HEK293 (cell line): ENCODE measurements at regions not wholly inside any gene's neighbourhood (a gene's known extent, or its start where the extent isn't known, plus 50 kb on each side); places are given as distances from the start of the nearest gene placed in this dataset.

Source experiments
- CTCF ChIA-PET: fragments of 350-600 bp; formaldehyde crosslinking; extraction: SDS; loops from one replicate; lab custom pipeline; 2021; ENCODE audit warnings: antibody characterized with exemption; lab: Yijun Ruan, JAX
- POLR2A ChIA-PET: fragments of 300-600 bp; formaldehyde crosslinking; extraction: SDS; loops from one replicate; lab custom pipeline; 2020; ENCODE audit warnings: antibody characterized with exemption, inconsistent platforms; lab: Yijun Ruan, JAX
- H3K27ac ChIP-seq: fragments of 200-500 bp; sonication (Bioruptor generic); 2 replicates; pipeline ENCODE4 v1.5.1; 2014; ENCODE audit warnings: low read depth, low read length, control low read depth, inconsistent platforms; ENCODE audit errors: extremely low read depth
- H3K36me3 ChIP-seq, 2 experiments: fragments of 200-500 bp in 1 of 2; sonication (Bioruptor generic) in 1 of 2; 1 replicate in 1 of 2; 2 replicates in 1 of 2; pipeline ENCODE4 v1.5.1; 2014 to 2017; ENCODE audit warnings: inconsistent platforms in 2 of 2, low read length in 2 of 2; ENCODE audit not compliant: control insufficient read depth in 2 of 2, insufficient read depth in 1 of 2
- H3K4me1 ChIP-seq: fragments of 200-500 bp; sonication (Bioruptor generic); 2 replicates; pipeline ENCODE4 v1.5.1; 2014; ENCODE audit warnings: mild to moderate bottlenecking, low read length, inconsistent platforms; ENCODE audit not compliant: control insufficient read depth, insufficient read depth
- H3K4me3 ChIP-seq: 2 replicates; pipeline ENCODE4 v1.5.1; 2011; ENCODE audit warnings: low read depth, mild to moderate bottlenecking, control low read depth, low read length, moderate library complexity
- H3K9me3 ChIP-seq: fragments of 200-500 bp; sonication (Bioruptor generic); 2 replicates; pipeline ENCODE4 v1.5.1; 2014; ENCODE audit warnings: low read depth, low read length, inconsistent platforms; ENCODE audit not compliant: control insufficient read depth, insufficient read depth
- RBAK ChIP-seq: fragments of 450-650 bp; formaldehyde crosslinking; IDR thresholded peaks from 2 replicates; pipeline ENCODE4 v1.5.1; 2016; ENCODE audit warnings: missing biosample characterization, missing genetic modification characterization
- REPIN1 ChIP-seq: fragments of 450-650 bp; formaldehyde crosslinking; IDR thresholded peaks from 2 replicates; pipeline ENCODE4 v1.5.1; 2017; ENCODE audit warnings: missing biosample characterization, missing genetic modification characterization, low read depth
- TRIM28 ChIP-seq: IDR thresholded peaks from 2 replicates; pipeline ENCODE4 v1.6.1; 2011; ENCODE audit warnings: low read length, control low read depth, borderline replicate concordance
- ZBTB26 ChIP-seq: fragments of 450-650 bp; formaldehyde crosslinking; optimal IDR thresholded peaks from 2 replicates; pipeline ENCODE3; 2016; ENCODE audit warnings: missing biosample characterization, mild to moderate bottlenecking, missing genetic modification characterization
- ZNF114 ChIP-seq: fragments of 450-650 bp; formaldehyde crosslinking; IDR thresholded peaks from 2 replicates; pipeline ENCODE4 v1.5.0; 2017; ENCODE audit warnings: missing biosample characterization, missing genetic modification characterization
- ZNF132 ChIP-seq: fragments of 450-650 bp; formaldehyde crosslinking; IDR thresholded peaks from 2 replicates; pipeline ENCODE4 v1.5.1; 2017; ENCODE audit warnings: missing biosample characterization, missing genetic modification characterization, borderline replicate concordance
- ZNF248 ChIP-seq: fragments of 450-650 bp; formaldehyde crosslinking; IDR thresholded peaks from 2 replicates; pipeline ENCODE4 v1.5.1; 2017; ENCODE audit warnings: missing biosample characterization, missing genetic modification characterization
- ZNF433 ChIP-seq: fragments of 450-650 bp; formaldehyde crosslinking; IDR thresholded peaks from 2 replicates; pipeline ENCODE4 v1.5.1; 2016; ENCODE audit warnings: missing biosample characterization, missing genetic modification characterization, low read depth
- ZNF449 ChIP-seq: fragments of 450-650 bp; formaldehyde crosslinking; IDR thresholded peaks from 2 replicates; pipeline ENCODE4 v1.5.1; 2017; ENCODE audit warnings: missing biosample characterization, mild to moderate bottlenecking, missing genetic modification characterization, moderate library complexity
- ZNF510 ChIP-seq: fragments of 450-650 bp; formaldehyde crosslinking; IDR thresholded peaks from 2 replicates; pipeline ENCODE4 v1.5.1; 2018; ENCODE audit warnings: mild to moderate bottlenecking, missing genetic modification characterization, missing biosample characterization; ENCODE audit not compliant: insufficient replicate concordance
- ZNF518A ChIP-seq: fragments of 450-650 bp; formaldehyde crosslinking; conservative IDR thresholded peaks from 2 replicates; pipeline ENCODE4 v1.5.1; 2016; ENCODE audit warnings: low read depth, missing biosample characterization, missing genetic modification characterization
- ZNF610 ChIP-seq: fragments of 450-650 bp; formaldehyde crosslinking; IDR thresholded peaks from 2 replicates; pipeline ENCODE4 v1.5.1; 2016; ENCODE audit warnings: missing biosample characterization, missing genetic modification characterization, borderline replicate concordance
- ZNF658 ChIP-seq: fragments of 450-650 bp; formaldehyde crosslinking; IDR thresholded peaks from 2 replicates; pipeline ENCODE4; 2016; ENCODE audit warnings: missing biosample characterization, missing genetic modification characterization
- ZNF76 ChIP-seq: fragments of 450-650 bp; formaldehyde crosslinking; IDR thresholded peaks from 2 replicates; pipeline ENCODE4; 2016; ENCODE audit warnings: low read depth, missing biosample characterization, missing genetic modification characterization, borderline replicate concordance
- ZXDB ChIP-seq: fragments of 450-650 bp; formaldehyde crosslinking; IDR thresholded peaks from 2 replicates; pipeline ENCODE4 v1.5.1; 2016; ENCODE audit warnings: missing biosample characterization, missing genetic modification characterization
- TF ChIP-seq, protein P1 (sequence below): fragments of 450-650 bp; formaldehyde crosslinking; IDR thresholded peaks from 2 replicates; pipeline ENCODE4 v1.5.1; 2016; ENCODE audit warnings: missing biosample characterization, missing genetic modification characterization
- TF ChIP-seq, protein P2 (sequence below): fragments of 450-650 bp; formaldehyde crosslinking; IDR thresholded peaks from 2 replicates; pipeline ENCODE4 v1.5.1; 2016; ENCODE audit warnings: missing biosample characterization, missing genetic modification characterization, low read depth

DNA sequence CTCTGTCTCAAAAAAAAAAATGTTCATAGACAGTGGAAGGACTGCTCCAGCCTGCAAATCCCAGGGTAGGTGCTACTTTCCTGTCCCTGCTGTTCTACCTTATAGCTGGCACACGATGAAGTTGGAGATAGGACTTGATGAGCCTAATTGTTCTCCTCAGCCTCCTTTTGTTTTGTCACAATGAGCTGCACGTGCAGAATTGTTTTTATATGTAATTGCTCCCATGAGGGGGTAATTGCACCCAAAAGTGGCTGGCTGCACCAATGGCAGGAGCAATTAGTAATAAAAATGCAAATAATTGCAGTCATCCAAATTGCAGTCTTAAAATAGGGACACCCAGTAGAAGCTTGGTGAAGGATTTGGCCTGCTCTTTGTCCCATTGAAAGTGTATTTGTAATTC is 63.0 kb upstream of the PFN2 start:
- no peak overlapping the region for H3K27ac ChIP-seq
- ChIA-PET CTCF (no interaction called here), POLR2A (no interaction called here)
- H3K9me3 ChIP-seq = no peaks in the 10 kb centered on the region
- H3K36me3 ChIP-seq = no peaks in the 10 kb centered on the region
- no peaks in the 10 kb centered on the region for H3K4me1 ChIP-seq
- no peak overlapping the region for H3K4me3 ChIP-seq
- TF ChIP-seq, protein P1, sequence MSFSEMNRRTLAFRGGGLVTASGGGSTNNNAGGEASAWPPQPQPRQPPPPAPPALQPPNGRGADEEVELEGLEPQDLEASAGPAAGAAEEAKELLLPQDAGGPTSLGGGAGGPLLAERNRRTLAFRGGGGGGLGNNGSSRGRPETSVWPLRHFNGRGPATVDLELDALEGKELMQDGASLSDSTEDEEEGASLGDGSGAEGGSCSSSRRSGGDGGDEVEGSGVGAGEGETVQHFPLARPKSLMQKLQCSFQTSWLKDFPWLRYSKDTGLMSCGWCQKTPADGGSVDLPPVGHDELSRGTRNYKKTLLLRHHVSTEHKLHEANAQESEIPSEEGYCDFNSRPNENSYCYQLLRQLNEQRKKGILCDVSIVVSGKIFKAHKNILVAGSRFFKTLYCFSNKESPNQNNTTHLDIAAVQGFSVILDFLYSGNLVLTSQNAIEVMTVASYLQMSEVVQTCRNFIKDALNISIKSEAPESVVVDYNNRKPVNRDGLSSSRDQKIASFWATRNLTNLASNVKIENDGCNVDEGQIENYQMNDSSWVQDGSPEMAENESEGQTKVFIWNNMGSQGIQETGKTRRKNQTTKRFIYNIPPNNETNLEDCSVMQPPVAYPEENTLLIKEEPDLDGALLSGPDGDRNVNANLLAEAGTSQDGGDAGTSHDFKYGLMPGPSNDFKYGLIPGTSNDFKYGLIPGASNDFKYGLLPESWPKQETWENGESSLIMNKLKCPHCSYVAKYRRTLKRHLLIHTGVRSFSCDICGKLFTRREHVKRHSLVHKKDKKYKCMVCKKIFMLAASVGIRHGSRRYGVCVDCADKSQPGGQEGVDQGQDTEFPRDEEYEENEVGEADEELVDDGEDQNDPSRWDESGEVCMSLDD (tag by site-specific recombination) = no peak
- TF ChIP-seq ZNF510 = no peak
- TF ChIP-seq ZNF114 = no peak
- TF ChIP-seq ZNF449 = no peak
- TF ChIP-seq, all 188 proteins: peak for 0

DNA sequence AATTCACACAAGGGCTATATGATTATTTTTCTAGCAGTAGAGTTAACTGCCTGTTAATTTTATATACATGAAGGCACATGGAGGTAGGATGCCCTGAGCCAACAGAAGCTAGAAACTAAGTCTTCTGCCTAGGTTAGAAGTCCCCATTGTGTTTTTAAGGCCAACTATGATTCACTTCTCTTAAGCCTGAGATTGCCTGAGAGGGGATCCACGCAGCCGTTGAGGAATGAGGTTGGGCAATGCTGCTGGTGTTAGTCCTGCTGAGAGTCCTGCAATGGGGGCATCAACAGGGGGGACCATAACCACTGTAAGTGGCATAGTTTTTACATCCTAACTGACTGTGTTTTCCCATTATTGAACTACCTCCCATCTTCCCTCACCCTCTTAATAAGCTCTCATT is 60.1 kb upstream of the PFN2 start:
- ChIA-PET CTCF (no interaction called here), POLR2A (no interaction called here)
- Histone ChIP-seq H3K9me3 (no peaks in the 10 kb centered on the region), H3K27ac (no peak overlapping the region), H3K4me3 (no peak overlapping the region), H3K4me1 (no peaks in the 10 kb centered on the region), H3K36me3 (no peaks in the 10 kb centered on the region)
- TF ChIP-seq TRIM28 (no peak), ZNF658 (no peak), ZNF132 (no peak), ZNF510 (no peak), ZNF610 (no peak), ZXDB (no peak), ZNF433 (no peak), ZNF248 (tag by site-specific recombination) (no peak), REPIN1 (tag by site-specific recombination) (no peak), ZNF76 (no peak), ZNF518A (tag by site-specific recombination) (no peak), ZBTB26 (tag by site-specific recombination) (no peak), RBAK (no peak)
- TF ChIP-seq, protein P2, sequence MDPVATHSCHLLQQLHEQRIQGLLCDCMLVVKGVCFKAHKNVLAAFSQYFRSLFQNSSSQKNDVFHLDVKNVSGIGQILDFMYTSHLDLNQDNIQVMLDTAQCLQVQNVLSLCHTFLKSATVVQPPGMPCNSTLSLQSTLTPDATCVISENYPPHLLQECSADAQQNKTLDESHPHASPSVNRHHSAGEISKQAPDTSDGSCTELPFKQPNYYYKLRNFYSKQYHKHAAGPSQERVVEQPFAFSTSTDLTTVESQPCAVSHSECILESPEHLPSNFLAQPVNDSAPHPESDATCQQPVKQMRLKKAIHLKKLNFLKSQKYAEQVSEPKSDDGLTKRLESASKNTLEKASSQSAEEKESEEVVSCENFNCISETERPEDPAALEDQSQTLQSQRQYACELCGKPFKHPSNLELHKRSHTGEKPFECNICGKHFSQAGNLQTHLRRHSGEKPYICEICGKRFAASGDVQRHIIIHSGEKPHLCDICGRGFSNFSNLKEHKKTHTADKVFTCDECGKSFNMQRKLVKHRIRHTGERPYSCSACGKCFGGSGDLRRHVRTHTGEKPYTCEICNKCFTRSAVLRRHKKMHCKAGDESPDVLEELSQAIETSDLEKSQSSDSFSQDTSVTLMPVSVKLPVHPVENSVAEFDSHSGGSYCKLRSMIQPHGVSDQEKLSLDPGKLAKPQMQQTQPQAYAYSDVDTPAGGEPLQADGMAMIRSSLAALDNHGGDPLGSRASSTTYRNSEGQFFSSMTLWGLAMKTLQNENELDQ (tag by site-specific recombination) = no peak
